ENCODE measurements at regions not wholly inside any gene's neighbourhood (a gene's known extent, or its start where the extent isn't known, plus 50 kb on each side); places are given as distances from the start of the nearest gene placed in this dataset.

GRCh38 chr3:106703524-106703923 is 673.7 kb upstream of the CCDC54 start:
- no peak for DNase-seq (ENCODE audit: low spot score)

GRCh38 chr3:106707347-106707746 is 669.9 kb upstream of the CCDC54 start:
- no peak for DNase-seq (ENCODE audit: low spot score)

DNA sequence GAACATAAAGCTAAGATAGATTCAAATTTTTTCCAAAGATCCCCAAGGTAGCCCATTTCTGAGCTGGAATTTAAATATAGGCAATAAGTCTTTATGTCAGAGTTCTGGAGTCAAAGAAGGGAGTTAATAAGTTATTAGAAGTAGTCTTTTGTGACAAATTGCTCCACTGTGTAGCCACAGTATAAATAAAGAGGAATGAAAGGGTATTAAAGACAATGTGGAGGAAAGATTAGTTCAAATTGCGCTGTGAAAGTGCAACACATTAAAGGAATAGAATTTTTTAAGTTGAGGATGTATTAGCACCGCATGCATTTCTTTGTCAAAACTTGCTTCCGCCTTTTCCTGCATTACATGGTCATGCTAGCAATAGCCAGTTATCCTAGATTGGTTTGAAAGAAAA is 666.6 kb upstream of the CCDC54 start:
- no peak for DNase-seq (ENCODE audit: low spot score)

DNA sequence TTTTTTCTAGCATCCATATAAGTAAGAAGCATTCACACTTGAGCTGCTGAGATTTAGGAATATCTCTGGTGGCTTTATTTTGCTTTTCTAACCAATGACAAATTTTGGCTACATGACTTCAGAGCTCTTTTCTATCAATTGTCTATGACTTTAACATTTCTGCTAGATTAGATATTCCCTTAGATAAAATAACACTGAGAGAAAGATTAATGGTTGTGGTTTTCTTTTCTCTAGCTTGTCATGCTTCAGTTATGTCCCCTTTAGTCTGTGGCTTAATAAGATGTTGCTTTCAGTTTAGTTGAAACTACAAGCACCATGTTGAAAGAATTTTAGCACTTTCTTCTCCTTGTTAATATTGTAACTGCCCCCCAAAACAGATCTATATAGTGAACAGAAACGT is 665.6 kb upstream of the CCDC54 start:
- DNase-seq (ENCODE audit: low spot score) = no peak

- DNase-seq (ENCODE audit: low spot score) = no peak
These were observed 662.8 kb upstream of the CCDC54 start for GRCh38 chr3:106714400-106714799.

DNA sequence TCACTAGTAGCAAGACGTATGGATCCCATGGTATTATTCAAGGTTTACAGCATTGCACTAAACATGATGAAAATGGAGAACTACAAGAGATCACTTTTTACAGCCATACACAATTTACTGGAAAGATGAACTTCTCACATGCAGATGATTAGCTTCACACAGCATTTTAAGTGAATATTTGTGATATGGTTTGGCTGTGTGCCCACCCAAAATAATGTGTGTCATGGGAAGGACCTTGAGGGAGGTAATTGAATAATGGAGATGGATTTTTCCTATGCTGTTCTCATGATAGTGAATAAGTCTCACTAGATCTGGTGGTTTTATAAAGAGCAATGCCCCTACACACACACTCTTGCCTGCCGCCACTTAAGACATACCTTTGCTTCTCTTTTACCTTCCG is 662.0 kb upstream of the CCDC54 start:
- DNase-seq (ENCODE audit: low spot score) = no peak

GRCh38 chr3:106717178-106717780 is 660.0 kb upstream of the CCDC54 start:
- DNase-seq (ENCODE audit: low spot score) = no peak

- no peak for DNase-seq (ENCODE audit: low spot score)
These were observed 658.2 kb upstream of the CCDC54 start for GRCh38 chr3:106719077-106719476.

GRCh38 chr3:106719583-106719982 is 657.7 kb upstream of the CCDC54 start:
- DNase-seq (ENCODE audit: low spot score) = no peak

- DNase-seq (ENCODE audit: low spot score) = no peak
These were observed 656.7 kb upstream of the CCDC54 start for GRCh38 chr3:106720510-106720909.

GRCh38 chr3:106725566-106725965 is 651.7 kb upstream of the CCDC54 start:
- no peak for DNase-seq (ENCODE audit: low spot score)

- peak; percentile 96 for DNase-seq (ENCODE audit: low spot score)
These were observed 648.7 kb upstream of the CCDC54 start for GRCh38 chr3:106728315-106729098.

- no peak for DNase-seq (ENCODE audit: low spot score)
These were observed 647.8 kb upstream of the CCDC54 start for GRCh38 chr3:106729481-106729880.

GRCh38 chr3:106731230-106731629 is 646.0 kb upstream of the CCDC54 start:
- no peak for DNase-seq (ENCODE audit: low spot score)

DNA sequence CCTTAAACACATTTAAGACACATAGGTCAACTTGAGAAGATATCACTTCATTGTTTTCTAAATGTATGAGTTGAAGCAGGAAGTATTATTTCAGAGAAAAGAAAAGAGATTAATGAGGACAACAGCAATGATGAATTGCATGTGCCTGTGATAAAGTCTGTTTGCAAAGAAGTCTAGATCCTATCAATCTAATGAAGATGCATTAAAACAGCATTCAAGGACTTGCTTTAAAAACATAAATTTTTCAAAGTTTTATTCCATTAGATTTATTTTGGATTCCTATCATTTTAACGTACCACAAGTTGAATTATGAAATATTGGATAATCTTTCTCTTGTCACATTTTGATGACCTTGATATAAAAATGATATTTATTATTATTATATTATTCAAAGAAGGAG is 642.5 kb upstream of the CCDC54 start:
- no peak for DNase-seq (ENCODE audit: low spot score)

- DNase-seq (ENCODE audit: low spot score) = no peak
These were observed 640.0 kb upstream of the CCDC54 start for GRCh38 chr3:106737265-106737664.

- no peak for DNase-seq (ENCODE audit: low spot score)
These were observed 637.1 kb upstream of the CCDC54 start for GRCh38 chr3:106740116-106740515.

DNA sequence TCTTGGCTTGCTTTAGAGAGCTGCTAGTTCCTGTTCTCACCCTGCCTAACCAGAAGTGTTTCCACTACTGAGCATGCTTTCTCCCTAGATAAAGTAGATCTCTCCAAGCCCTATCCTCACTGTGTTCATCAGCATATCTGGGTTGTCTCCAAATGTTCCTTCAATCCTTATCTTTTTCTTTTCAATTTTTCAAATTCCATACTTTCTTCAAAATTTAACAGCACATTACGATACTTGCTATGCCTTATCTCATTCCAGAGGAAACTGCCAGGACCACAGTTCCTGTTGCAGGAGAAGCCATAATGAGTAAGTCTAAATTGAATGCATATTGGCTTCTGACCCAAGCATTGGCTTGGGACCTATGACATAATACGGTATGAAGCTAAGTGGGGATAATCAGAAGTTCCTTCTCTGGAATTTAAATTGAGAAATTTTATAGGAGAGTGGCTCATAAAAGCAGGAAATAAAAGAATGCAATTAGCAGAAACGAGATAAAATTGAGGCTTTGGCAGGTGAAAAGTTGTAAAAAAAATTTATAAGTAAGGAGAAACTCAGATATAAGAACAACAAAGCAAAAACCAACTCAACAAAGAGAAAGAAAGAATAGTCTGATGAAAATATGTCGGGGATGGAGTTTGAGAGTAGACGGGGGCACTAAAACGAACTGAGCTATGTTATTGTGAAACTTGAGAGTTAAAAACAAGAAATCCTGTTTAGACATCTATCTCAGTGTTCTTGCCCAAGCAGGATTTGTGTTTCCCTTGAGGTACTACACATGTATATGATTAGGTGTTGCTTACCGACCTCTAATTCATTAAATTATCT is 631.7 kb upstream of the CCDC54 start:
- no peak for DNase-seq (ENCODE audit: low spot score)

- no peak for DNase-seq (ENCODE audit: low spot score)
These were observed 631.0 kb upstream of the CCDC54 start for GRCh38 chr3:106746286-106746685.

GRCh38 chr3:106748472-106749262 is 628.6 kb upstream of the CCDC54 start:
- no peak for DNase-seq (ENCODE audit: low spot score)

GRCh38 chr3:106750092-106750491 is 627.1 kb upstream of the CCDC54 start:
- DNase-seq (ENCODE audit: low spot score) = no peak

DNA sequence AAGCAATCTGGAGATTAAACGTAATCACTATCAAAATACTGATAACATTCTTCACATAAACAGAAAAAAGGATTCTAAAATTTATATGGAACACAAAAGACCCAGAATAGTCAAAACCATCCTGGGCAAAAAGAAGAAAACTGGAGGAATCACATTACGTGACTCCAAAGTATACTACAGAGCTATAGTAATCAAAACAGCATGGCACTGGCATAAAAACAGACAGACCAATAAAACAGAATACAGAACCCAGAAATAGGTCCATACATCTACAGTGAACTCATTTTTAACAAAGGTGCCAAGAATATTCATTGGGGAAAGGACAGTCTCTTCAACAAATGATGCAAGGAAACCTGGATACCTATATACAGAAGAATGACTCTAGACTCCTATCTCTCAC is 621.9 kb upstream of the CCDC54 start:
- DNase-seq (ENCODE audit: low spot score) = no peak
